DOHH2 (cell line): ENCODE measurements at regions not wholly inside any gene's neighbourhood (a gene's known extent, or its start where the extent isn't known, plus 50 kb on each side); places are given as distances from the start of the nearest gene placed in this dataset.

Experiments used
- CTCF ChIP-seq: fragments of 200-600 bp; sonication (generic); IDR thresholded peaks from one replicate; pipeline ENCODE4 v1.5.1; 2014; ENCODE audit warnings: antibody characterized with exemption, mild to moderate bottlenecking, low read depth, low read length; ENCODE audit not compliant: poor library complexity, severe bottlenecking
- EZH2phosphoT487 ChIP-seq: fragments of 200-600 bp; sonication (generic); IDR thresholded peaks from 2 replicates; pipeline ENCODE4 v1.6.1; 2017; ENCODE audit warnings: borderline replicate concordance, mild to moderate bottlenecking, antibody characterized with exemption, low read length, moderate library complexity, mixed read lengths

- TF ChIP-seq CTCF (no peak), EZH2phosphoT487 (no peak)
These were observed 102.6 kb upstream of the MYCBP2 start for GRCh38 chr13:77429320-77430142.
